ENCODE measurements at regions not wholly inside any gene's neighbourhood (a gene's known extent, or its start where the extent isn't known, plus 50 kb on each side); places are given as distances from the start of the nearest gene placed in this dataset.

DNA sequence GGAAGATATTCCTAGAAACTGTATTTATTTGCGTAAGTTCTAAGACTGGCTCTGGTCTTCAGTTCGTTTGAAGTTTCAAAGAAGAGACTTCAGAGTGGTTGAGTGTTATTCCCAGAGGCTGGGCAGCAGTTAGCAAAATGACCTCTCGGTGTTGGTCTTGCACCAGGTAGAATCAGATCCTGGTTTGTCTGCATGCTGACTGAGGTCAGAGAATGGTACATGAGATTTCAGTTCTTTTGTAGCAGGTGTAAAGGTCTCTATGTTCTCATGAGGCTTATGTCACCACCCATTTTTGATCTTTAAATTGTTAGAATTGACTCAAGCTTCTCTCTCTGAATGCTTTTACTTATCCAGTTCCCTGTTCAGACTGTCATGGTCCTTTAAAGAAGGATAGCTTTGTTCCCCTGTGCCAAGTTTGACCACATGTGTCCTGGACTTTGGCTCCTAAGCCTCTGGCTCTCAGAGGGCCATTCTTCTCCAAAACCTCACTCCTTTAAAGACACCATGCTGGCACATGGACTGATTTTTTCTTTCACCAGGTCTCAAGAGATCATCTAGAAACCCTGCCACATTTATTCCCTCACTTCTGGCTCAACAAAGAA, 355.8 kb upstream of the BOD1L1 start:
- Histone ChIP-seq H2AFZ (ENCODE audit: low read length) (no peak overlapping the region), H2BK5ac (ENCODE audit: low read depth, low read length) (no peak overlapping the region), H3K4me2 (ENCODE audit: insufficient read depth in 1 of 2, low read depth in 2 of 2, low read length in 2 of 2) (no peak overlapping the region), H3K18ac (ENCODE audit: extremely low read depth, low read length) (no peak overlapping the region), H3K9ac (replicated peaks in 1 of 4; ENCODE audit: extremely low read depth in 1 of 4, low read depth in 3 of 4, low read length in 3 of 4) (no peak overlapping the region), H3K27me3 (replicated peaks in 1 of 4; ENCODE audit: control insufficient read depth in 3 of 4, extremely low read depth in 1 of 4, insufficient read depth in 3 of 4, low read length in 3 of 4) (no peaks in the 10 kb centered on the region), H3K56ac (replicated peaks; ENCODE audit: insufficient read length, low read depth, low read length) (no peak overlapping the region), H2BK15ac (ENCODE audit: low read length) (no peak overlapping the region), H4K91ac (replicated peaks; ENCODE audit: insufficient read length, low read length) (no peak overlapping the region), H4K8ac (ENCODE audit: extremely low read depth, insufficient read depth, low read length) (no peak overlapping the region), H2BK12ac (ENCODE audit: low read depth, low read length) (no peak overlapping the region), H3K4ac (replicated peaks; ENCODE audit: insufficient read length, low read depth, low read length) (no peak overlapping the region), H3K14ac (ENCODE audit: insufficient read length) (no peak overlapping the region), H3K9me3 (ENCODE audit: insufficient read depth in 2 of 2, low read depth in 1 of 2, low read length in 1 of 2) (no peaks in the 10 kb centered on the region), H2BK20ac (ENCODE audit: low read length) (no peak overlapping the region), H2AK5ac (ENCODE audit: low read depth, low read length) (no peak overlapping the region), H3K4me1 (replicated peaks in 1 of 4; ENCODE audit: control insufficient read depth in 3 of 4, insufficient read depth in 4 of 4, low read length in 3 of 4) (no peaks in the 10 kb centered on the region), H3K23me2 (ENCODE audit: low read depth, low read length) (no peaks in the 10 kb centered on the region), H4K20me1 (replicated peaks in 1 of 2; ENCODE audit: control insufficient read depth in 1 of 2, insufficient read depth in 2 of 2, low read length in 2 of 2) (no peaks in the 10 kb centered on the region), H3K36me3 (ENCODE audit: control insufficient read depth in 2 of 4, insufficient read depth in 4 of 4, low read length in 3 of 4) (no peaks in the 10 kb centered on the region), H4K5ac (ENCODE audit: insufficient read length, low read depth, low read length) (no peak overlapping the region), H3K79me1 (ENCODE audit: low read depth, low read length) (no peaks in the 10 kb centered on the region), H3K27ac (ENCODE audit: low read depth, low read length) (no peak overlapping the region), H2BK120ac (replicated peaks; ENCODE audit: low read depth, low read length) (no peak overlapping the region), H3K23ac (ENCODE audit: insufficient read length) (no peak overlapping the region), H3K79me2 (ENCODE audit: control insufficient read depth in 1 of 2, insufficient read depth in 2 of 2, low read length in 2 of 2) (no peaks in the 10 kb centered on the region), H3K4me3 (ENCODE audit: extremely low read depth in 1 of 4, insufficient read depth in 2 of 4, low read depth in 3 of 4, low read length in 4 of 4) (no peak overlapping the region)
- no peak for TF ChIP-seq HDAC6 (IDR thresholded peaks at IDR 0.05; ENCODE audit: low read depth, low read length)
- peak in 1 of 2 experiments; percentile 7; a peak in 1 of 4 replicates for TF ChIP-seq RAD21 (IDR thresholded peaks at IDR 0.05 in 1 of 2, conservative IDR thresholded peaks at IDR 0.05 in 1 of 2; ENCODE audit: low read depth in 2 of 2, low read length in 2 of 2)
- 96% methylated on average over 3 of the region's 3 CpGs; no CpG with 5 or more reads in 1 of the 2 experiments for WGBS, 2 experiments (ENCODE audit: extremely low coverage in 1 of 2, insufficient coverage in 1 of 2, insufficient read length in 1 of 2, insufficient replicate concordance in 2 of 2, low coverage in 1 of 2, low lambda C conversion rate in 2 of 2, missing lambda C conversion rate in 1 of 2)
- ChIA-PET POLR2A (ENCODE audit: partially characterized antibody) (no interaction called here), CTCF (ENCODE audit: partially characterized antibody) (interaction anchor here (0.8 kb wide), 1 partner anchor 16 kb away, joined by 3 read pairs; no protein-coding TSS in a partner anchor)
- FAIRE-seq (no peak), DNase-seq (ENCODE audit: low read depth in 1 of 2, low spot score in 2 of 2) (no peak)

All from H1 (cell line).